GM23338 (cell line): ENCODE measurements at regions not wholly inside any gene's neighbourhood (a gene's known extent, or its start where the extent isn't known, plus 50 kb on each side); places are given as distances from the start of the nearest gene placed in this dataset.

Source experiments
- ATAC-seq: fragments of 200-7000 bp; cut with Tn5 transposase; 3 replicates; pipeline ENCODE4 v1.9.1; 2020
- DNase-seq: peaks from one replicate; pipeline ENCODE4 v3.0.0-alpha.2; 2015; ENCODE audit warnings: low spot score
- H2AFZ ChIP-seq: fragments of 200-600 bp; sonication (generic); 2 replicates; pipeline ENCODE4 v1.8.0; 2016; ENCODE audit warnings: antibody characterized with exemption, mild to moderate bottlenecking, moderate library complexity
- H3F3A ChIP-seq: fragments of 200-600 bp; sonication (generic); replicated peaks from 2 replicates; pipeline ENCODE4 v1.8.0; 2017; ENCODE audit warnings: antibody characterized with exemption, mixed run types, low read depth
- H3K27ac ChIP-seq: fragments of 200-600 bp; sonication (generic); 2 replicates; pipeline ENCODE4 v1.6.1; 2016; ENCODE audit warnings: low read depth
- H3K27me3 ChIP-seq: fragments of 200-600 bp; sonication (generic); 2 replicates; pipeline ENCODE4 v1.8.0; 2016; ENCODE audit warnings: mild to moderate bottlenecking, mixed run types, moderate library complexity; ENCODE audit not compliant: insufficient read depth
- H3K36me3 ChIP-seq: fragments of 200-600 bp; sonication (generic); 2 replicates; pipeline ENCODE4 v1.8.0; 2016; ENCODE audit warnings: mild to moderate bottlenecking; ENCODE audit not compliant: insufficient read depth
- H3K4me1 ChIP-seq: fragments of 200-600 bp; sonication (generic); 2 replicates; pipeline ENCODE4 v1.8.0; 2016; ENCODE audit warnings: mild to moderate bottlenecking, moderate library complexity; ENCODE audit not compliant: insufficient read depth
- H3K4me2 ChIP-seq: fragments of 200-600 bp; sonication (generic); 2 replicates; pipeline ENCODE4 v1.7.1; 2017; ENCODE audit warnings: mixed run types
- H3K4me3 ChIP-seq: fragments of 200-600 bp; sonication (generic); 2 replicates; pipeline ENCODE4 v1.6.1; 2016; ENCODE audit warnings: mixed run types
- H3K79me2 ChIP-seq: fragments of 200-600 bp; sonication (generic); replicated peaks from 2 replicates; pipeline ENCODE4 v1.8.0; 2017; ENCODE audit warnings: mild to moderate bottlenecking; ENCODE audit not compliant: insufficient read depth
- H3K9me2 ChIP-seq: fragments of 200-600 bp; sonication (generic); 2 replicates; pipeline ENCODE4 v1.8.0; 2017; ENCODE audit not compliant: insufficient read depth
- H4K20me1 ChIP-seq: fragments of 200-600 bp; sonication (generic); replicated peaks from 2 replicates; pipeline ENCODE4 v1.8.0; 2017; ENCODE audit warnings: mild to moderate bottlenecking; ENCODE audit not compliant: insufficient read depth
- H3K27ac Mint-ChIP-seq: 2 replicates; pipeline ENCODE4 v1.8.0; 2020; ENCODE audit warnings: inconsistent platforms, mild to moderate bottlenecking, moderate library complexity, mixed read lengths
- H3K27me3 Mint-ChIP-seq: 3 replicates; pipeline ENCODE4 v1.8.0; 2022; ENCODE audit warnings: low read depth, mild to moderate bottlenecking, moderate library complexity, mixed read lengths, inconsistent platforms; ENCODE audit not compliant: insufficient read depth, poor library complexity
- H3K36me3 Mint-ChIP-seq: 3 replicates; pipeline ENCODE4 v1.8.0; 2021; ENCODE audit warnings: low read depth, mild to moderate bottlenecking, inconsistent platforms, moderate library complexity, mixed read lengths
- H3K4me1 Mint-ChIP-seq: 3 replicates; pipeline ENCODE4 v1.8.0; 2020; ENCODE audit warnings: mild to moderate bottlenecking, inconsistent platforms, mixed read lengths
- H3K4me3 Mint-ChIP-seq: 3 replicates; pipeline ENCODE4 v1.8.0; 2021; ENCODE audit warnings: moderate library complexity, mild to moderate bottlenecking, inconsistent platforms, mixed read lengths
- H3K9me3 Mint-ChIP-seq: 3 replicates; pipeline ENCODE4 v1.8.0; 2020; ENCODE audit warnings: moderate library complexity, mild to moderate bottlenecking, inconsistent platforms, mixed read lengths
- CREB1 ChIP-seq: fragments of 250-450 bp; sonication (Bioruptor Pico); IDR thresholded peaks from 2 replicates; pipeline ENCODE4 v1.5.0; 2020; ENCODE audit warnings: low read depth, mild to moderate bottlenecking, moderate library complexity
- CTCF ChIP-seq, 2 experiments: fragments of 200-600 bp in 1 of 2; sonication (generic) in 1 of 2; conservative IDR thresholded peaks; 2 replicates each; pipeline versions ENCODE4 v1.5.1 to v1.6.1; 2016 to 2017; ENCODE audit warnings: antibody characterized with exemption in 2 of 2, low read depth in 2 of 2, mild to moderate bottlenecking in 2 of 2, moderate library complexity in 1 of 2
- ETS1 ChIP-seq: IDR thresholded peaks from 2 replicates; pipeline ENCODE4 v1.6.1; 2016; ENCODE audit warnings: antibody characterized with exemption
- EZH2 ChIP-seq: fragments of 200-600 bp; sonication (generic); IDR thresholded peaks from one replicate; pipeline ENCODE4 v1.8.0; 2017; ENCODE audit warnings: antibody characterized with exemption, mild to moderate bottlenecking, low read depth; ENCODE audit not compliant: unreplicated experiment
- EZH2phosphoT487 ChIP-seq: fragments of 200-600 bp; sonication (generic); IDR thresholded peaks from one replicate; pipeline ENCODE4 v1.8.1; 2018; ENCODE audit warnings: antibody characterized with exemption; ENCODE audit not compliant: unreplicated experiment
- JUNB ChIP-seq: IDR thresholded peaks from one replicate; pipeline ENCODE4 v1.6.1; 2016; ENCODE audit warnings: antibody characterized with exemption; ENCODE audit not compliant: unreplicated experiment
- POLR2AphosphoS5 ChIP-seq: IDR thresholded peaks from 2 replicates; pipeline ENCODE4 v1.6.1; 2016; ENCODE audit warnings: antibody characterized with exemption, low read depth
- ZNF114 ChIP-seq: fragments of 250-450 bp; sonication (Bioruptor Pico); IDR thresholded peaks from 2 replicates; pipeline ENCODE4 v1.5.0; 2020; ENCODE audit warnings: mild to moderate bottlenecking, moderate library complexity
- ZNF331 ChIP-seq: fragments of 250-450 bp; sonication (Bioruptor Pico); IDR thresholded peaks from 2 replicates; pipeline ENCODE4 v1.5.0; 2020; ENCODE audit warnings: low read depth, mild to moderate bottlenecking, moderate library complexity
- ZNF462 ChIP-seq: fragments of 250-450 bp; sonication (Bioruptor Pico); IDR thresholded peaks from 2 replicates; pipeline ENCODE4 v1.5.0; 2020; ENCODE audit warnings: mild to moderate bottlenecking, moderate library complexity

GRCh38 chr10:8150401-8150905 is 96.0 kb downstream of the GATA3 start (continued):
- TF ChIP-seq ZNF462 (CRISPR knock-in tag) (no peak), ZNF114 (CRISPR knock-in tag) (no peak), POLR2AphosphoS5 (no peak), EZH2 (no peak)

- DNase-seq: no peak
- Histone ChIP-seq H3K27me3 (no peaks in the 10 kb centered on the region), H3K36me3 (no peaks in the 10 kb centered on the region), H3K27ac (no peak overlapping the region), H3K4me3 (no peak overlapping the region), H3K9me2 (no peaks in the 10 kb centered on the region), H4K20me1 (no peaks in the 10 kb centered on the region), H3K79me2 (no peaks in the 10 kb centered on the region), H3F3A (no peaks in the 10 kb centered on the region), H2AFZ (no peak overlapping the region), H3K4me2 (no peak overlapping the region), H3K4me1 (peaks cover 5% of the 10 kb centered on the region; the same call in 1 of the 2 replicates)
- Mint-ChIP-seq H3K27me3 (peaks cover 3% of the 10 kb centered on the region), H3K36me3 (no peaks in the 10 kb centered on the region), H3K4me3 (no peak overlapping the region), H3K4me1 (peaks cover 3% of the 10 kb centered on the region; the same call in 2 of the 3 replicates), H3K9me3 (no peaks in the 10 kb centered on the region), H3K27ac (no peak overlapping the region)
- no peak for ATAC-seq
- TF ChIP-seq EZH2phosphoT487 (no peak), ETS1 (no peak), ZNF114 (CRISPR knock-in tag) (no peak), POLR2AphosphoS5 (no peak), CTCF (conservative IDR thresholded peaks at IDR 0.05; ENCODE audit: low read depth in 2 of 2) (no peak), JUNB (no peak), EZH2 (no peak), CREB1 (CRISPR knock-in tag) (no peak), ZNF331 (CRISPR knock-in tag) (no peak)
Measured at GRCh38 chr10:8151086-8151485, 96.6 kb downstream of the GATA3 start.
